ENCODE measurements at regions not wholly inside any gene's neighbourhood (a gene's known extent, or its start where the extent isn't known, plus 50 kb on each side); places are given as distances from the start of the nearest gene placed in this dataset.

GRCh38 chr1:218068241-218068640 lies 216.9 kb upstream of the RRP15 start:
- DNase-seq = no peak
- TF ChIP-seq, protein P1, sequence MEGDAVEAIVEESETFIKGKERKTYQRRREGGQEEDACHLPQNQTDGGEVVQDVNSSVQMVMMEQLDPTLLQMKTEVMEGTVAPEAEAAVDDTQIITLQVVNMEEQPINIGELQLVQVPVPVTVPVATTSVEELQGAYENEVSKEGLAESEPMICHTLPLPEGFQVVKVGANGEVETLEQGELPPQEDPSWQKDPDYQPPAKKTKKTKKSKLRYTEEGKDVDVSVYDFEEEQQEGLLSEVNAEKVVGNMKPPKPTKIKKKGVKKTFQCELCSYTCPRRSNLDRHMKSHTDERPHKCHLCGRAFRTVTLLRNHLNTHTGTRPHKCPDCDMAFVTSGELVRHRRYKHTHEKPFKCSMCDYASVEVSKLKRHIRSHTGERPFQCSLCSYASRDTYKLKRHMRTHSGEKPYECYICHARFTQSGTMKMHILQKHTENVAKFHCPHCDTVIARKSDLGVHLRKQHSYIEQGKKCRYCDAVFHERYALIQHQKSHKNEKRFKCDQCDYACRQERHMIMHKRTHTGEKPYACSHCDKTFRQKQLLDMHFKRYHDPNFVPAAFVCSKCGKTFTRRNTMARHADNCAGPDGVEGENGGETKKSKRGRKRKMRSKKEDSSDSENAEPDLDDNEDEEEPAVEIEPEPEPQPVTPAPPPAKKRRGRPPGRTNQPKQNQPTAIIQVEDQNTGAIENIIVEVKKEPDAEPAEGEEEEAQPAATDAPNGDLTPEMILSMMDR (IDR thresholded peaks at IDR 0.05; ENCODE audit: borderline replicate concordance, extremely low read depth, low read length, poor library complexity, severe bottlenecking) = no peak
- no peak for TF ChIP-seq EZH2 (IDR thresholded peaks at IDR 0.05; ENCODE audit: borderline replicate concordance, low read depth, low read length, severe bottlenecking)
- Histone ChIP-seq H3K36me3 (ENCODE audit: insufficient read depth, low read length) (no peaks in the 10 kb centered on the region), H3K4me1 (ENCODE audit: insufficient read depth, low read length) (no peaks in the 10 kb centered on the region), H3K9me3 (ENCODE audit: insufficient read depth, low read length, severe bottlenecking) (no peaks in the 10 kb centered on the region), H4K20me1 (ENCODE audit: insufficient read depth, low read length) (no peaks in the 10 kb centered on the region), H3K79me2 (ENCODE audit: insufficient read depth, low read length) (no peaks in the 10 kb centered on the region), H3K4me2 (ENCODE audit: insufficient read depth, low read length) (no peak overlapping the region), H3K9ac (ENCODE audit: low read depth, low read length) (no peak overlapping the region), H3K27ac (ENCODE audit: low read length) (no peak overlapping the region), H3K4me3 (ENCODE audit: low read depth in 1 of 2, low read length in 2 of 2) (no peak overlapping the region), H3K27me3 (ENCODE audit: insufficient read depth, low read length, poor library complexity) (no peaks in the 10 kb centered on the region), H2AFZ (ENCODE audit: low read depth, low read length) (no peak overlapping the region)
- ATAC-seq (ENCODE audit: insufficient read depth, low read depth) = no peak

DNA sequence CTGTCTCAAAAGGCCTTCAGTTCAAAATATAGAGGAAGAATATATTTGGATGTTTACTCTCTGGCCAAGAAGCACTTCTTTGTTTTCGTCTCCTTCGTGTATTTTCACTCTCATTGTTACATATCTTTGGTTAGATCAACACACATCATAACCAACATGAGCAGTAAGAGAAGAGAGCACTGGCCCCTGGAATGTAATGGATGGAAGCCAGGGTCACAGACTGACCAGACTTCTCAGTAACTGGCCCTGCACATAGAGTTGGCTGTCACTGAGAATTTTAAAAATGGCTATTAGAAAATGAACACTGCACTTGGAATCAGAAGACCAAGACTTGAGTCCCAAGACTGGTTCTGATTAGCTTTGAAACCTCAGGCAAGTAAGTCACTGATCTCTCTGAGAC lies 215.9 kb upstream of the RRP15 start:
- ATAC-seq (ENCODE audit: insufficient read depth, low read depth) (no peak), DNase-seq (no peak)
- Histone ChIP-seq H3K4me2 (ENCODE audit: insufficient read depth, low read length) (no peak overlapping the region), H3K4me1 (ENCODE audit: insufficient read depth, low read length) (no peaks in the 10 kb centered on the region), H3K9me3 (ENCODE audit: insufficient read depth, low read length, severe bottlenecking) (no peaks in the 10 kb centered on the region), H3K36me3 (ENCODE audit: insufficient read depth, low read length) (no peaks in the 10 kb centered on the region), H2AFZ (ENCODE audit: low read depth, low read length) (no peak overlapping the region), H3K9ac (ENCODE audit: low read depth, low read length) (no peak overlapping the region), H4K20me1 (ENCODE audit: insufficient read depth, low read length) (no peaks in the 10 kb centered on the region), H3K27me3 (ENCODE audit: insufficient read depth, low read length, poor library complexity) (no peaks in the 10 kb centered on the region), H3K79me2 (ENCODE audit: insufficient read depth, low read length) (no peaks in the 10 kb centered on the region), H3K4me3 (ENCODE audit: low read depth in 1 of 2, low read length in 2 of 2) (no peak overlapping the region), H3K27ac (ENCODE audit: low read length) (no peak overlapping the region)
- no peak for TF ChIP-seq EZH2 (IDR thresholded peaks at IDR 0.05; ENCODE audit: borderline replicate concordance, low read depth, low read length, severe bottlenecking)
- TF ChIP-seq, protein P1 (IDR thresholded peaks at IDR 0.05; ENCODE audit: borderline replicate concordance, extremely low read depth, low read length, poor library complexity, severe bottlenecking) = no peak

DNA sequence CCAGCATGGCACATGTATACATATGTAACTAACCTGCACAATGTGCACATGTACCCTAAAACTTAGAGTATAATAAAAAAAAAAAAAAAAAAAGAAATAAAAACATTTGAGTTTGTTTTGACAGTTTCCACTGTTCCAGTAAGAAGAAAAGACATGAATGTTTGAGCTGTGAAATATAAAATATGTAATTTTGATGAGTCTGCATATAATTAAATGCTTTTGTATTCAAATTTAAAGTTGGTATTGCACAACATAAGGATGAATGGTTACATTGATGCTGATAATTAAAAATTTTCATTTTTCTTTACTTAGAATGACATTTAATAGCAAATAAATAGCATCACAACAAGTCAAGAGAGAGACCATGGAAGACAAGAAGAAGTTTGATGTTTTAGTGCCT lies 212.0 kb upstream of the RRP15 start:
- Histone ChIP-seq H3K4me2 (ENCODE audit: insufficient read depth, low read length) (no peak overlapping the region), H3K36me3 (ENCODE audit: insufficient read depth, low read length) (no peaks in the 10 kb centered on the region), H3K9ac (ENCODE audit: low read depth, low read length) (no peak overlapping the region), H3K4me3 (ENCODE audit: low read depth in 1 of 2, low read length in 2 of 2) (no peak overlapping the region), H3K79me2 (ENCODE audit: insufficient read depth, low read length) (no peaks in the 10 kb centered on the region), H3K9me3 (ENCODE audit: insufficient read depth, low read length, severe bottlenecking) (no peaks in the 10 kb centered on the region), H2AFZ (ENCODE audit: low read depth, low read length) (no peak overlapping the region), H4K20me1 (ENCODE audit: insufficient read depth, low read length) (no peaks in the 10 kb centered on the region), H3K4me1 (ENCODE audit: insufficient read depth, low read length) (no peaks in the 10 kb centered on the region), H3K27ac (ENCODE audit: low read length) (no peak overlapping the region), H3K27me3 (ENCODE audit: insufficient read depth, low read length, poor library complexity) (no peaks in the 10 kb centered on the region)
- ATAC-seq (ENCODE audit: insufficient read depth, low read depth) (no peak), DNase-seq (no peak)
- no peak for TF ChIP-seq EZH2 (IDR thresholded peaks at IDR 0.05; ENCODE audit: borderline replicate concordance, low read depth, low read length, severe bottlenecking)
- TF ChIP-seq, protein P1 (IDR thresholded peaks at IDR 0.05; ENCODE audit: borderline replicate concordance, extremely low read depth, low read length, poor library complexity, severe bottlenecking) = no peak

DNA sequence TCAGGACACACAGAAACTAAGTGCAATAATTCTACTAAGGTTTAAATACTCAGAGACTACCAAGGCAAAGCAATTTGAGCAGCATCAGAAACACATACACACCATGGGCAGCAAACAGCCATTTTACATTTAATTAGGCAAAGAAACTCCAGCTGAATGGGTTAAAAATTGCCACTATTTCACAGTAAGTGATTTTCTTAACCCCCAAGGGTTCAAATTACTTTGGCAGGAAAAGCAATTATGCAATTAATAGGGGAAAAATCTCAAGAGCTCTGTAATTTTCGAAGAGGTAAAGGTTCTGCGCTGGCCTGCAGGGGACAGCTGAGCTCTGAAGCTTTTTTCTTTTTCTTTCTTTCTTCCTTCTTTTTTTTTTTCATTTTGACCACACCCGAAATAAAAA lies 206.2 kb upstream of the RRP15 start:
- Histone ChIP-seq H3K4me3 (ENCODE audit: low read depth in 1 of 2, low read length in 2 of 2) (no peak overlapping the region), H3K4me1 (ENCODE audit: insufficient read depth, low read length) (no peaks in the 10 kb centered on the region), H3K4me2 (ENCODE audit: insufficient read depth, low read length) (no peak overlapping the region), H3K27ac (ENCODE audit: low read length) (no peak overlapping the region), H3K9me3 (ENCODE audit: insufficient read depth, low read length, severe bottlenecking) (no peaks in the 10 kb centered on the region), H3K9ac (ENCODE audit: low read depth, low read length) (no peak overlapping the region), H3K36me3 (ENCODE audit: insufficient read depth, low read length) (no peaks in the 10 kb centered on the region), H3K79me2 (ENCODE audit: insufficient read depth, low read length) (no peaks in the 10 kb centered on the region), H4K20me1 (ENCODE audit: insufficient read depth, low read length) (no peaks in the 10 kb centered on the region), H2AFZ (ENCODE audit: low read depth, low read length) (no peak overlapping the region), H3K27me3 (ENCODE audit: insufficient read depth, low read length, poor library complexity) (no peaks in the 10 kb centered on the region)
- no peak for TF ChIP-seq EZH2 (IDR thresholded peaks at IDR 0.05; ENCODE audit: borderline replicate concordance, low read depth, low read length, severe bottlenecking)
- TF ChIP-seq, protein P1 (IDR thresholded peaks at IDR 0.05; ENCODE audit: borderline replicate concordance, extremely low read depth, low read length, poor library complexity, severe bottlenecking) = no peak
- DNase-seq (no peak), ATAC-seq (ENCODE audit: insufficient read depth, low read depth) (no peak)

All from DND-41 (cell line).